SU-DHL-6 (cell line): ENCODE measurements at regions not wholly inside any gene's neighbourhood (a gene's known extent, or its start where the extent isn't known, plus 50 kb on each side); places are given as distances from the start of the nearest gene placed in this dataset.

Experiments
- H2AFZ ChIP-seq: fragments of 200-600 bp; sonication (generic); 2 replicates; pipeline ENCODE4 v1.6.1; 2014; ENCODE audit warnings: low read depth, mild to moderate bottlenecking, moderate library complexity, mixed read lengths, antibody characterized with exemption, low read length; ENCODE audit not compliant: severe bottlenecking
- H3F3A ChIP-seq: fragments of 200-600 bp; shearing (Covaris generic); 2 replicates; pipeline ENCODE4 v1.6.0; 2016; ENCODE audit warnings: antibody characterized with exemption, mild to moderate bottlenecking; ENCODE audit not compliant: insufficient read depth
- H3K27ac ChIP-seq: fragments of 200-600 bp; sonication (generic); 2 replicates; pipeline ENCODE4 v1.5.1; 2016; ENCODE audit warnings: low read depth, mild to moderate bottlenecking, low read length, moderate library complexity, mixed read lengths
- H3K27me3 ChIP-seq: fragments of 200-600 bp; sonication (generic), shearing (Covaris generic); 2 replicates; pipeline ENCODE4 v1.6.0; 2014; ENCODE audit warnings: mild to moderate bottlenecking, low read length
- H3K36me3 ChIP-seq: fragments of 200-600 bp; sonication (generic); 2 replicates; pipeline ENCODE4 v1.6.1; 2014; ENCODE audit warnings: mild to moderate bottlenecking, low read length, mixed read lengths
- H3K4me2 ChIP-seq: fragments of 300-600, 200-600 bp; shearing (Covaris generic), sonication (generic); 2 replicates; pipeline ENCODE4 v1.6.0; 2014; ENCODE audit warnings: low read length, low read depth, mild to moderate bottlenecking; ENCODE audit not compliant: poor library complexity, severe bottlenecking
- H3K4me3 ChIP-seq: fragments of 200-600 bp; sonication (generic); 2 replicates; pipeline ENCODE4 v1.5.1; 2014; ENCODE audit warnings: antibody characterized with exemption, low read length, mild to moderate bottlenecking, mixed read lengths; ENCODE audit not compliant: insufficient read depth, poor library complexity, severe bottlenecking
- H3K79me2 ChIP-seq: fragments of 200-600 bp; sonication (generic); 2 replicates; pipeline ENCODE4 v1.6.1; 2014; ENCODE audit warnings: mild to moderate bottlenecking, low read length, moderate library complexity; ENCODE audit not compliant: insufficient read depth
- H3K9ac ChIP-seq: fragments of 200-600 bp; sonication (generic); 2 replicates; pipeline ENCODE4 v1.7.0; 2014; ENCODE audit warnings: mild to moderate bottlenecking, low read length
- H3K9me2 ChIP-seq: fragments of 200-600 bp; sonication (generic); replicated peaks from 2 replicates; pipeline ENCODE4 v1.6.1; 2014; ENCODE audit warnings: low read length; ENCODE audit not compliant: insufficient read depth
- H3K9me3 ChIP-seq: fragments of 200-600 bp; sonication (generic); 2 replicates; pipeline ENCODE4 v1.6.1; 2014; ENCODE audit warnings: low read length, mixed read lengths; ENCODE audit not compliant: insufficient read depth
- H4K20me1 ChIP-seq: fragments of 200-600 bp; sonication (generic); 2 replicates; pipeline ENCODE4 v1.6.1; 2014; ENCODE audit warnings: low read depth, mild to moderate bottlenecking, antibody characterized with exemption, low read length, moderate library complexity, mixed read lengths
- CTCF ChIP-seq: fragments of 200-600 bp; sonication (generic); IDR thresholded peaks from one replicate; pipeline ENCODE4 v1.5.1; 2017; ENCODE audit warnings: antibody characterized with exemption, mild to moderate bottlenecking, low read length, moderate library complexity; ENCODE audit not compliant: insufficient read depth, poor library complexity, severe bottlenecking
- EZH2phosphoT487 ChIP-seq: fragments of 200-600 bp; sonication (generic), shearing (Covaris generic); conservative IDR thresholded peaks from 2 replicates; pipeline ENCODE4 v1.6.1; 2018; ENCODE audit warnings: mild to moderate bottlenecking, antibody characterized with exemption, low read length, moderate library complexity, mixed read lengths

DNA sequence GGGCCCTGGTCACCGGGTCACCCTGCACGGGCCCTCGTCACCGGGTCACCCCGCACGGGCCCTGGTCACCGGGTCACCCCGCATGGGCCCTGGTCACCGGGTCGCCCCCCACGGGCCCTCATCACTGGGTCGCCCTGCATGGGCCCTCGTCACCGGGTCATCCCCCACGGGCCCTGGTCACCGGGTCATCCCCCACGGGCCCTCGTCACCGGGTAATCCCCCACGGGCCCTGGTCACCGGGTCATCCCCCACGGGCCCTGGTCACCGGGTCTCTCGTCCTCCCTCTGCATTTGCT lies 77.6 kb downstream of the RIPK4 start:
- Histone ChIP-seq H3K9ac (no peak overlapping the region), H3K79me2 (no peaks in the 10 kb centered on the region), H3K36me3 (no peaks in the 10 kb centered on the region)

GRCh38 chr21:41687633-41688032 lies 79.2 kb downstream of the RIPK4 start:
- Histone ChIP-seq H3F3A (no peaks in the 10 kb centered on the region), H3K79me2 (no peaks in the 10 kb centered on the region), H2AFZ (no peak overlapping the region), H3K27ac (no peak overlapping the region), H3K36me3 (no peaks in the 10 kb centered on the region), H3K4me3 (no peak overlapping the region), H3K4me2 (no peak overlapping the region), H3K27me3 (no peaks in the 10 kb centered on the region), H3K9me3 (no peaks in the 10 kb centered on the region), H4K20me1 (no peaks in the 10 kb centered on the region), H3K9me2 (no peaks in the 10 kb centered on the region), H3K9ac (no peak overlapping the region)
- TF ChIP-seq EZH2phosphoT487 = no peak
- TF ChIP-seq CTCF = no peak

More for the DNA sequence above, 77.6 kb downstream of the RIPK4 start:
- H2AFZ ChIP-seq = no peak overlapping the region
- H3K4me2 ChIP-seq = no peak overlapping the region
- no peaks in the 10 kb centered on the region for H4K20me1 ChIP-seq
- H3K4me3 ChIP-seq = no peak overlapping the region
- H3K27me3 ChIP-seq = no peaks in the 10 kb centered on the region
- no peaks in the 10 kb centered on the region for H3K9me3 ChIP-seq
- no peaks in the 10 kb centered on the region for H3F3A ChIP-seq
- TF ChIP-seq EZH2phosphoT487 (no peak), CTCF (no peak)
- no peak overlapping the region for H3K27ac ChIP-seq
- no peaks in the 10 kb centered on the region for H3K9me2 ChIP-seq

DNA sequence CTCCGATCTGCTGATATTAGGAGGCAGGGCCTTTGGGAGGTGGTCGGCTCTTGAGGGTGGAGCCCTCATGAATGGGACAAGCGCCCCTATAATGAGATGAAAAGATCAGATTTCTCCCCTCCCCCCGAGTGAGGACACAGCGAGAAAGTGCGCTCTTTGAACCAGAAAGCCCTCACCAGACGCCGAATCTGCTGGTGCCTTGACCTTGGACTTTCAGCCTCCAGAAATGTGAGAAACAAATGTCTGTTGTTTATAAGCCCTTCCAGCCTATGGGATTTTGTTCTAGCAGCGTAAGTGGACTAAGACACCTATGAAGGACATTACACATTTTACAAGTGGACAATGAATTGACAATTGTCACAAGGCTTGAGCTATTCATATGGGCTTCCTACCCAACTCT lies 80.2 kb downstream of the RIPK4 start:
- Histone ChIP-seq H3K27ac (no peak overlapping the region), H3K79me2 (no peaks in the 10 kb centered on the region), H4K20me1 (no peaks in the 10 kb centered on the region), H3K36me3 (no peaks in the 10 kb centered on the region), H3K27me3 (no peaks in the 10 kb centered on the region), H3K4me3 (no peak overlapping the region), H3K9ac (no peak overlapping the region), H3K9me2 (no peaks in the 10 kb centered on the region), H3K4me2 (no peak overlapping the region), H2AFZ (no peak overlapping the region), H3F3A (no peaks in the 10 kb centered on the region), H3K9me3 (no peaks in the 10 kb centered on the region)
- TF ChIP-seq EZH2phosphoT487 = no peak
- no peak for TF ChIP-seq CTCF
